ENCODE measurements at regions not wholly inside any gene's neighbourhood (a gene's known extent, or its start where the extent isn't known, plus 50 kb on each side); places are given as distances from the start of the nearest gene placed in this dataset.
"Not testable (repeated sequence)": the region's sequence is repeated elsewhere in the genome, so short reads cannot be mapped to it uniquely, and the experiment has no call there.

DNA sequence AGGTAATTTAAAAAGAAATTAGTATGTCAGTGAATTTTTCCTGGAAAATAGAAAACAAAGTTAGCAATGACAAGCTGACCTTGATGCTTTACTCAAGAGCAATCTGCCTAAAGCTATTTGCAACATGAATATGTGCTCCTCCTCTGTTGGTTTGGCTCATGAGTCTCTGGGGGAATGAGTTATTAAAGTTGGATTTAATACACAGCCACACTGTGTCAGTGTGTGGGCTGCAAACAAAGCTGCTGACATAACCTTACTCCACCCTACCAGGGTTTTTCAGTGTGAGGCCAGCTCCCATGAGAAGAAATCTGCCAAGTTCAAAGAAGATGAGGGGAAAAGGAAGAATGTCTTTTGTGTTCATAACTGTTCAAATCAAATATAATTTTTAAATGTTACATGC is 280.5 kb downstream of the TLL1 start:
- FAIRE-seq: no peak

DNA sequence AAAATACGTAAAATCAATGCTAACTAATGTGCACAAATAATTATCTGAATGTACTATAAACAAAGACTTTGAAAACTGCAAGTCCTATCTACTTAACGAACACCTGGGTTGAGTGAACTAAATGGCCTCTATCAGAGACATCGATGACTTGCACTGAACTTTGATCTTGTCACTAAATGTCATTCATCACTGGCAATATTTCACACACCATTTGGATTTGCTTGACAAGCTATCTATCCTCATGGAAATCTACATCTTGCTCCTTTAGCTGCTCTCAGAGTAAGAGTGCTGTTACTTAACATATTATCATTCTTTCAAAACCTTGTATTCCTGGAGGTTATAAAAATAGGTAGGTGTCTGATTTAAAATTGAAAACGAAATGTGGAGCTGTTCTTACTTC is 289.3 kb downstream of the TLL1 start:
- no peak for FAIRE-seq

- FAIRE-seq: peak; percentile 98
Observed at GRCh38 chr4:166165829-166166420, 292.9 kb downstream of the TLL1 start.

- FAIRE-seq: peak; percentile 3
Observed at GRCh38 chr4:166169111-166169510, 296.1 kb downstream of the TLL1 start.

- FAIRE-seq: no peak
Observed at GRCh38 chr4:166172619-166173018, 299.6 kb downstream of the TLL1 start.

DNA sequence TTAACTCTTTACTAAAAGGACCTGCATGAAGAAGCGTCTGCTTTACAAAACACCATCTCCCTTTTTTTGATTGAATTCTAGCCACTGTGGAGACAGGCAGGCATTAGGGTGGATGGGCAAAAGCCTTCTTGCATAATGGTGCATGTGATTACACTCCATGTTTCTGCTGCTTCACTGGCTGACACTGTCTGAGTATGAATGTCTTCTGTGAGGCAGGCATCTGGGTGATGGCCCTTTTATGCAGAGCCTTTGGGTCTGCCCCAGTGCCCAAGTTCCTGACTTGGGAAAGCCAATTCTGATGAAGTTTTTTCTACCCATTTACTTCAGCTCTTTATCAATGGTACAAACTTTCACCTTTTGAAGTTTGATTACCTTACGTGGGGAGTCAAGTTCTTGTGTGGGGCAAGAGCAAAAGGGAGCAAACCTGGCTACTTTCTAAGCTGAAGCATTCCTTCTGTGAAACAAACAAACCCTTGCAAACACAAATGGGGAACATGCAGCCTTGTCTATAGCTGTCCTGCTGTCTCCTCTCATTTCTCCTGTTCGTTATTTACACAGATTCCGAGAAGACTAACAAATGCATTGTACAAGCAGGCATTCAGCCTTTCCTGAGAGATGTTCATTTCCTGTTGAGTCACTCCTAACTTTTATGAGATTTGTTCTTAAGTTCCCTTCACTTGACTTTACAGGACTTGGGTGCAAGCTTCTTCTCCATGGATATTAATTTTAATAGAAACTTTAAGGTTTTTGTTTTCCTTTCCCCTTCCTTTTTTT is 301.9 kb downstream of the TLL1 start:
- FAIRE-seq: no peak

- FAIRE-seq: no peak
Observed at GRCh38 chr4:166182145-166182544, 309.1 kb downstream of the TLL1 start.

DNA sequence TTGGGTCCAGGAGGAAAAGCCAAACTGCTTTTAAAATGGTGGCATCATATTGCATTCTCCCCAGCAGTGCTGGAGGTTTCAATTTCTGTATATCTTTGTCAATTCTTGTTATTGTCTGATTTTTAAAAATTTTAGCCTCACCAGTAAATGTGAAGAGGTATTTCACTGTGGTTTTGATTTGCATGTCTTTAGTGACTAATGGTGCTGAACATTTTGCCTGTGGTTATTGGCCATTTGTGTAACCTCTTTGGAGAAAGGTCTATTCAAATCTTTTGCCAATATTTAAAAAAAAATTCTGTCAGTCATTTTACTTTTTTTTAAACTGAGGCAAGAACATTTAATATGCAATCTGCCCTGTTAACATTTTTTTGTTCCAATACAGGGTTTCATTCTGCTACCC is 322.1 kb downstream of the TLL1 start:
- no peak for FAIRE-seq

- FAIRE-seq: no peak
Observed at GRCh38 chr4:166197166-166197565, 324.1 kb downstream of the TLL1 start.

GRCh38 chr4:166198041-166198440 is 325.0 kb downstream of the TLL1 start:
- no peak for FAIRE-seq

DNA sequence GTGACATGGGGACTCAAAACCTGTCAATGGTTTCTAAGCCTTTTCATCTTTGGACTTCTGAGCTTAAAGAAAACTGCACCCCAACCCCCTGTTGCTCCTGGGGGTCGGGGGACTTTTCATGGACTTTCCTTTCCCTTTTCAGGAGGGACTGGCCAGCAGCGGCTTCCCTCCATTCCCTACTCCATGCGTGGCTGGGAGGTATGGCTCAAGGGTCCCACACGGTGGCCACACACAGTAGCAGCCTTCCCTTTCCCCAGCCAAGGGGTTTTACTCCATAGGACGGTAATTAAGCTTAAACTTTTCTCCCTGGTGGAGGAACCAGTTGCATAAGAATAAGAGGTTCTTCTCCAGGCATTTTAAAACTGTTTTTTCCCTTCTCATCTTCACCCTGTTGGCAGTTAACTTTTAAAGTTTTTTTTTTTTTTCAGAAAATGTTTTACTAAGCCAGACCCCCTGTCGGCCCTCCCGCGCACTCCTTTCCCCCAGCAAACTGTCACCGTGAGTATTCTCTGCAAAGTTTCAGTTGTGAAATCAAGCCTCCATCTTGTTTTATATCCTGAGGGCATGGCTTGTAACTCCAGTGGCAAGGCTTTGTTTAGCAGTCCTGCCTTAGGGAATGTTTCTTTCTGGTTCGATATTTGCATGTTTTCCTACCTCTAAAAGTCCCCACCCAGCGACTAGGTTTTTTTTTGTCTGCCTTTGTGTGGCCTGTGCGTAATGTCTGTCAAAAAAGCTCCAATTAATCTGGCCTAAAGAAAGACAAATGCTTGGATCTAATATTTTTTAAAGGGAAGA is 325.7 kb downstream of the TLL1 start:
- FAIRE-seq: no peak

DNA sequence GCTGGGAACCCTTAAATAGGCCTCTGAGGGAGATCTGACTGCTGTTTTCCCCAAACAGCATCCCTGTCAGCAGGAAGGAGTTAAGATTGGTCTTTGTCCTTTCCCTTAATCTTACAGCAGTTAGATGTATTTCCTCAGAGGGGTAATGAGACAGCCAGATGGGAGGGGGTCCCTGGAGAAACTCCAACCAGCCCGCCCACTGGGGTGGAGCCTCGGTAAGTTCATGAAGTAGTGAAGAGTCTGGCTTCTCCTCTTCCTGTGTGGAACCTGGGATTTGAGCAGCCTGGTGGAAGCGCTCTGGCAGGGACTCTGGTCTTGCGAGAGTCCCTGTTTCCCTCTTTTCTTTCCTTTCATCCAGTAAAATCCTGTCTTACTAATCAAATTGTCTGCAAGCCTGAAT is 330.0 kb downstream of the TLL1 start:
- no peak for FAIRE-seq

DNA sequence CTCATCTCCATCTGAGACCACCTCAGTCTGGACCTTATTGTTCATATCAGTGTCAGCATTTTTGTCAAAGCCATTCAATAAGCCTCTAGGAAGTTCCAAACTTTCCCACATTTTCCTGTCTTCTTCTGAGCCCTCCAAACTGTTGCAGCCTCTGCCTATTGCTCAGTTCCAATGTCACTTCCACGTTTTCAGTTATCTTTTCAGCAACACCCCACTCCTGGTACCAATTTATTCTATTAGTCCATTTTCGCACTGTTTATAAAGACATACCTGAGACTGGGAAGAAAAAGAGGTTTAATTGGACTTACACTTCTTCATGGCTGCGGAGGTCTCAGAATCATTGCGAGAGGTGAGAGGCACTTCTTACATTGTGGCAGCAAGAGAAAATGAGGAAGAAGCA is 339.3 kb downstream of the TLL1 start:
- FAIRE-seq: not testable (repeated sequence)

- peak; percentile 40 for FAIRE-seq
Observed at GRCh38 chr4:166222271-166222670, 349.2 kb downstream of the TLL1 start.

DNA sequence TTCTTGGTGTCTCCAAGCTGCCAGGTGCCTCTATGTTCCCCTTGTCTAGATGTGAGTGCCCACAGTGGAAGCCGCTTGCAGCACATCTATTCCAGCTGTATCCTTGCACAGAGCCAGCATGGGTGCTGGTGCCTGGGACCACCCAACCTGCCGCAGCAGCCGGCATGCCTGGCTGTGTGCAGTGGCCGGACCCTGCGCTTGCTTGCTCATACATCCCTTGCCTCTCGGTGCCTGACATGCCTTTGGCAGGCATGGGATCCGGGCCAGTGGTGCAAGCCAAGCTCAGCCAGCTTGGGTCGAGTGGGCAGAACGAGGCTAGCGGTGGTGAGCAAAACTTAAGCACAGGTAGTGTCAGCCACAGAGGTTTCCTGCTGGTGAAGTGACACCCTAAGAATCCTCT is 355.1 kb downstream of the TLL1 start:
- FAIRE-seq: no peak

GRCh38 chr4:166229799-166230198 is 356.8 kb downstream of the TLL1 start:
- FAIRE-seq: no peak

DNA sequence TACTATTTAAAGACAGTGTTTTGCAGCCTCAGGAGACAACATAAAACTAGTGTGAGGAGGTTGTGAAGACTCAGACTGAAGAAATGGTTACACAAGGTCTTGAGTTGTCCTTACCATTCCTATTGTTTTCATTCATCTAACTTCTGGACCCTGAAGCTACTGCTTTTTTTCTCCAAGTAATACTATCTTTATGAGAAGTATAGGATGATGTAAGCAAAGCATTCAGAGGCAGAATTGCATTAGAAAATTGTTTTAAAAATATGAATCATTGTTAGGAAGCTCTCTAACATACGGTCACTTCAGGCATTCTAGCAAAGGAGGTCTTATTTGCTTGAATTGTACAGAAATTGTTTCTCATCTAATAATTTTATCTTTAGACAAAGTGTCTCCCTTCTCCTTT is 357.8 kb downstream of the TLL1 start:
- no peak for FAIRE-seq

GRCh38 chr4:166239354-166239753 is 366.3 kb downstream of the TLL1 start:
- FAIRE-seq: peak; percentile 34

- peak; percentile 79 for FAIRE-seq
Observed at GRCh38 chr4:166252487-166253402, 379.7 kb downstream of the TLL1 start.

GRCh38 chr4:166257276-166257675 is 384.2 kb downstream of the TLL1 start:
- no peak for FAIRE-seq

DNA sequence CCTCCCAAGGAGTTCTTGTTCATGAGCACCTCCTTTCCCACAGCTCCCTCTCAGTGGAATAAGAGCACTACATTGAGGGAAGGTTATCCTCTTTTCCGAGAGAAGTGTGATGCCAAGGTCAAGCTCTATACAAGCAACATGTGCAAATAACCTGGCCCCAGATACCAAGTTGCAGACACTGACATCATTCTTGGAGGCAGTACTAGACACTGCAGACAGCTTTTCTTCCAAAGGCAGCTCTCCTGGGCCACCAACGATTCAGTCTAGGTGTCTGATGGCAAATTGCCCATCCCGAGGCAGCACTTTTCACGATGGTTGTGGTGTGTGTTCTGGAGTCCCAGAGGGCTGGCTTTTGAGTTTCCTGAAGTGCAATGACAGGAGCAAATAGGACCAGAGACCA is 384.9 kb downstream of the TLL1 start:
- FAIRE-seq: no peak

GRCh38 chr4:166259081-166259480 is 386.0 kb downstream of the TLL1 start:
- FAIRE-seq: no peak
